Neural crest cell (in vitro differentiated cells): ENCODE measurements at regions not wholly inside any gene's neighbourhood (a gene's known extent, or its start where the extent isn't known, plus 50 kb on each side); places are given as distances from the start of the nearest gene placed in this dataset.
"Not testable (repeated sequence)": the region's sequence is repeated elsewhere in the genome, so short reads cannot be mapped to it uniquely, and the experiment has no call there.

Experiments used
- DNase-seq: peaks from one replicate; pipeline ENCODE4 v3.0.0; 2021; ENCODE audit warnings: low read depth, mixed read lengths, low spot score
- H3K27ac Mint-ChIP-seq: one replicate; pipeline ENCODE4 v1.8.0; 2021; ENCODE audit warnings: mild to moderate bottlenecking, mixed read lengths; ENCODE audit not compliant: unreplicated experiment
- H3K27me3 Mint-ChIP-seq: 2 replicates; pipeline ENCODE4 v1.8.0; 2021; ENCODE audit warnings: low read depth, mild to moderate bottlenecking, mixed read lengths
- H3K36me3 Mint-ChIP-seq: 2 replicates; pipeline ENCODE4 v1.8.0; 2021; ENCODE audit warnings: low read depth, mild to moderate bottlenecking, mixed read lengths
- H3K4me1 Mint-ChIP-seq: 2 replicates; pipeline ENCODE4 v1.8.0; 2021; ENCODE audit warnings: mixed read lengths
- H3K4me3 Mint-ChIP-seq: one replicate; pipeline ENCODE4 v1.8.0; 2021; ENCODE audit warnings: mild to moderate bottlenecking, mixed read lengths
- H3K9me3 Mint-ChIP-seq: 2 replicates; pipeline ENCODE4 v1.8.0; 2021; ENCODE audit warnings: mixed read lengths
- TF ChIP-seq, protein P1 (sequence below): fragments of 200-600 bp; sonication (generic); conservative IDR thresholded peaks from 2 replicates; pipeline ENCODE4 v1.5.0; 2021; ENCODE audit warnings: antibody characterized with exemption, mild to moderate bottlenecking

DNA sequence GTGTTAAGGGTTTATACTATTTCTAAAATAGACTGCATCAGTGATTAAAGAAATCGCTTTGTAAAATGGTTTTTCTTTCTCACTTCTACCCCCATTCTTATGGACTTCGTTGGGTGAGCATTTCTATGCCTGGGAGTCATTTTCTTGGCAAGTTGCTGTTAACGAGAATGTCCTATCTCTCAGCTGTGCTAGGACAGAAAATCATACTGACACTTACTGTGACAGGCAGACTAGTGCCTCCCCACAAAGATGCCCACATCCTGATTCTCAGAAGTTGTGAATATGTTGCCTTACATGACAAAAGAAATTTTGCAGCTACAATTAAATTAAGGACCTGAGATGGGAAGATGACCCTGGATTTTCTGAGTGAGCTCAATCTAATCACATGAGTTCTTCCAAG lies 65.1 kb upstream of the NMUR2 start:
- H3K27ac Mint-ChIP-seq, result no peak overlapping the region
- H3K36me3 Mint-ChIP-seq, result no peaks in the 10 kb centered on the region
- H3K27me3 Mint-ChIP-seq, result peaks cover 19% of the 10 kb centered on the region
- no peak for DNase-seq
- no peaks in the 10 kb centered on the region for H3K4me1 Mint-ChIP-seq
- no peaks in the 10 kb centered on the region for H3K9me3 Mint-ChIP-seq
- no peak overlapping the region for H3K4me3 Mint-ChIP-seq
- TF ChIP-seq, protein P1, sequence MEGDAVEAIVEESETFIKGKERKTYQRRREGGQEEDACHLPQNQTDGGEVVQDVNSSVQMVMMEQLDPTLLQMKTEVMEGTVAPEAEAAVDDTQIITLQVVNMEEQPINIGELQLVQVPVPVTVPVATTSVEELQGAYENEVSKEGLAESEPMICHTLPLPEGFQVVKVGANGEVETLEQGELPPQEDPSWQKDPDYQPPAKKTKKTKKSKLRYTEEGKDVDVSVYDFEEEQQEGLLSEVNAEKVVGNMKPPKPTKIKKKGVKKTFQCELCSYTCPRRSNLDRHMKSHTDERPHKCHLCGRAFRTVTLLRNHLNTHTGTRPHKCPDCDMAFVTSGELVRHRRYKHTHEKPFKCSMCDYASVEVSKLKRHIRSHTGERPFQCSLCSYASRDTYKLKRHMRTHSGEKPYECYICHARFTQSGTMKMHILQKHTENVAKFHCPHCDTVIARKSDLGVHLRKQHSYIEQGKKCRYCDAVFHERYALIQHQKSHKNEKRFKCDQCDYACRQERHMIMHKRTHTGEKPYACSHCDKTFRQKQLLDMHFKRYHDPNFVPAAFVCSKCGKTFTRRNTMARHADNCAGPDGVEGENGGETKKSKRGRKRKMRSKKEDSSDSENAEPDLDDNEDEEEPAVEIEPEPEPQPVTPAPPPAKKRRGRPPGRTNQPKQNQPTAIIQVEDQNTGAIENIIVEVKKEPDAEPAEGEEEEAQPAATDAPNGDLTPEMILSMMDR, result no peak

DNA sequence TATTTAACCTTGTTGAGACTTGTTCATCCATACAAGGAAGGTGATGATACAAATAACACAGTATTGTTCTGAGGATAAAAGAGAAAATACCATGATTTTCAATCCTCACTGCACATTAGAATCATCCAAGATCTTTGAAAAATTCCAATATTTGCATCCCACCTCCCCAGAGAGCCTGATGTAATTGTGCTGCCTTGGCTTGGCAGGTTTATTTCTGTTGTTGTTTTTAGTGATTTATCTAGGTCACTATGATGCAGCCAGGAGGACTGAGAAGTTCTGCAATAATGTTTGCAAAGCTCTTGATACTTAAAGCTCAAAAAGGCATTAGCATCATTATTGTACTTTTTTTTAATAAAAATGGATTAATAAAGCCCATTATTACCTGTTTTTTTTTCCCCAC lies 67.0 kb upstream of the NMUR2 start:
- H3K4me1 Mint-ChIP-seq, result no peaks in the 10 kb centered on the region
- DNase-seq, result no peak
- H3K9me3 Mint-ChIP-seq, result no peaks in the 10 kb centered on the region
- H3K27ac Mint-ChIP-seq, result no peak overlapping the region
- TF ChIP-seq, protein P1, result no peak
- peaks cover 18% of the 10 kb centered on the region for H3K27me3 Mint-ChIP-seq
- H3K36me3 Mint-ChIP-seq, result no peaks in the 10 kb centered on the region
- no peak overlapping the region for H3K4me3 Mint-ChIP-seq

DNA sequence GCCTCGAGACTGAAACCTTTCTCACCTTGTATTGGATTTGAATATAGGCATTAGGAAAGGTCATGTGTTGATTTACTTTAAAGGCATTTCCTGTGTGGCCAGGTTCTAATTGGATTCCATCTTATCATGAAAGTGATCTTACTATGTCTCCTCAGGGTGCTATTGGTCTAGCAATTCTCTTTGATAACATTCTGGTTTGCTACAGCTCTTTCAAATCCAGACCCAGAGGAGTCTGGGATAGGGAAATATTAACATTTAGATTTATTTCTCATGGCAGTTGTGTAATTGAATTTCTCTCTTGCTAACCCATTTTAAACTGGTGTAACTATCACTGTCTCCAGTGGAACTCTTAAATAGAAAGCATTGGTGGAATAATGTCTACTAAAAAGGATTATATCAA lies 69.9 kb upstream of the NMUR2 start:
- no peak for DNase-seq
- no peaks in the 10 kb centered on the region for H3K9me3 Mint-ChIP-seq
- TF ChIP-seq, protein P1, result no peak
- no peak overlapping the region for H3K4me3 Mint-ChIP-seq
- H3K4me1 Mint-ChIP-seq, result no peaks in the 10 kb centered on the region
- H3K36me3 Mint-ChIP-seq, result no peaks in the 10 kb centered on the region
- H3K27ac Mint-ChIP-seq, result no peak overlapping the region
- peaks cover 11% of the 10 kb centered on the region for H3K27me3 Mint-ChIP-seq

DNA sequence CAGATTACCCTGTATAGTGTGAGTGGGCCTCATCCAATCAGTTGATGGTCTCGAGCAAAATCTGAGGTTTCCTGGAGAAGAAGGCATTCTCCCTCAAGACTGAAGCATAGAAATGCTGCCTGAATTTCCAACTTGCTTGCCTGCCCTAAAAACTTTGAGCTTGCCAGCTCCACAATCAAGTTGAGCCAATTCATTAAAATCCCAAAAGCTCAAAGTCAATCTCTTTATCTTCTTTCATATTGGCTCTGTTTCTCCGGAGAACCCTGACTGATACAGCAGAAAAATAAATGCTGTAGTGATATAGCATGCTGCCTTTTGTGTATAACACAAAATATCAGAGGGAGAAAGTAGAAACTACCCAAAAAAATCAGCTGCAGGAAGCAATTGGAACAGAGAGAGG lies 72.5 kb upstream of the NMUR2 start:
- Mint-ChIP-seq H3K4me3 (no peak overlapping the region), H3K27me3 (peaks cover 4% of the 10 kb centered on the region)
- TF ChIP-seq, protein P1, result no peak

DNA sequence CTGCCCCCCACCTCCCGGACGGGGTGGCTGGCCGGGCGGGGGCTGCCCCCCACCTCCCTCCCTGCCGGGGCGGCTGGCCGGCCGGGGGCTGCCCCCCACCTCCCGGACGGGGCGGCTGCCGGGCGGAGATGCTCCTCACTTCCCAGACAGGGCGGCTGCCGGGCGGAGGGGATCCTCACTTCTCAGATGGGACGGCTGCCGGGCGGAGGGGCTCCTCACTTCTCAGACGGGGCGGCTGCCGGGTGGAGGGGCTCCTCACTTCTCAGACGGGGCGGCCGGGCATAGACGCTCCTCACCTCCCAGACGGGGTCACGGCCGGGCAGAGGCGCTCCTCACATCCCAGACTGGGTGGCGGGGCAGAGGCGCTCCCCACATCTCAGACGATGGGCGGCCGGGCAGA lies 74.8 kb upstream of the NMUR2 start:
- H3K4me1 Mint-ChIP-seq, H3K36me3 Mint-ChIP-seq, DNase-seq, H3K4me3 Mint-ChIP-seq, H3K27me3 Mint-ChIP-seq, H3K27ac Mint-ChIP-seq, H3K9me3 Mint-ChIP-seq: not testable (repeated sequence)

More for the DNA sequence above, 72.5 kb upstream of the NMUR2 start:
- H3K9me3 Mint-ChIP-seq, result no peaks in the 10 kb centered on the region
- H3K36me3 Mint-ChIP-seq, result no peaks in the 10 kb centered on the region
- no peak for DNase-seq
- H3K27ac Mint-ChIP-seq, result no peak overlapping the region
- H3K4me1 Mint-ChIP-seq, result no peaks in the 10 kb centered on the region

DNA sequence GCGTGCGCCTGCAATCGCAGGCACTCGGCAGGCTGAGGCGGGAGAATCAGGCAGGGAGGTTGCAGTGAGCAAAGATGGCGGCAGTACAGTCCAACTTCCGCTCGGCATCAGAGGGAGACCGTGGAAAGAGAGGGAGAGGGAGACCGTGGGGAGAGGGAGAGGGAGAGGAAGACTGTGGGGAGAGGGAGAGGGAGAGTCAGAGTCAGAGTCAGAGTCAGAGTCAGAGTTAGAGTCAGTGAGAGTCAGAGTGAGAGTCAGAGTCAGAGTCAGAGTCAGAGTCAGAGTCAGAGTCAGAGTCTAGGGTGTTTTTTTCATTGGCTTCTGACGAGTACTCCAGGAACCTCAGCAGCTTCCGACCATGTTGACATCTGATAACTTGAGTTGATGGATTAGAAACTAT lies 75.6 kb upstream of the NMUR2 start:
- not testable (repeated sequence) for DNase-seq, H3K9me3 Mint-ChIP-seq, H3K36me3 Mint-ChIP-seq, H3K27me3 Mint-ChIP-seq, H3K27ac Mint-ChIP-seq, H3K4me3 Mint-ChIP-seq, H3K4me1 Mint-ChIP-seq

DNA sequence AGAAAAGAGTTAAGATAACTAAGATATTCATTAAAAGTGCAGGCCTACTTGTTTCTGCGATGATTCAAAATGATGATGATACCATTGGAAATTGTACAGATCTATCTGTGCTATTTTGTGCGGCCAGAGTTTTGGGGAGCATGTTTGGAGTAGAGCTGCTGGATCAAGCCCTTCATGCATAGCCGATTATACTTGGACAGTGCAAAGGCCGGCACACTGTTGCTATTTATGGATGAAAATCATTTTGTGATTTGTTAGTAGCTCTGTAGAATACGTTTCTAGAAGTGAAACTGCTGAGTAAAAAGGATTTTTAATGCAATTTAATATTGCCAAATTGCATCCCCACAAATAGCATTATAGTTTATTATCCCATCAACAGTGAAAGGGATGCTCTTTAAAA lies 82.1 kb upstream of the NMUR2 start:
- TF ChIP-seq, protein P1, result no peak
- no peaks in the 10 kb centered on the region for H3K4me1 Mint-ChIP-seq

More for the DNA sequence above, 82.1 kb upstream of the NMUR2 start:
- H3K36me3 Mint-ChIP-seq, result no peaks in the 10 kb centered on the region
- no peak overlapping the region for H3K27ac Mint-ChIP-seq
- no peaks in the 10 kb centered on the region for H3K27me3 Mint-ChIP-seq
- no peak overlapping the region for H3K4me3 Mint-ChIP-seq
- no peak for DNase-seq
- H3K9me3 Mint-ChIP-seq, result no peaks in the 10 kb centered on the region
